MM.1S (cell line): ENCODE measurements at regions not wholly inside any gene's neighbourhood (a gene's known extent, or its start where the extent isn't known, plus 50 kb on each side); places are given as distances from the start of the nearest gene placed in this dataset.

Experiments
- DNase-seq: peaks from one replicate; pipeline ENCODE4 v3.0.0-alpha.2; 2015
- H2AFZ ChIP-seq: fragments of 300-600 bp; sonication (generic); 2 replicates; pipeline ENCODE4 v1.6.0; 2016; ENCODE audit warnings: antibody characterized with exemption, low read length
- H3F3A ChIP-seq: fragments of 300-600 bp; sonication (generic); 2 replicates; pipeline ENCODE4 v1.6.1; 2016; ENCODE audit warnings: mild to moderate bottlenecking, antibody characterized with exemption, low read length, moderate library complexity, mixed read lengths; ENCODE audit not compliant: insufficient read depth
- H3K27ac ChIP-seq: fragments of 300-600 bp; sonication (generic); 2 replicates; pipeline ENCODE4 v1.5.1; 2016; ENCODE audit warnings: mild to moderate bottlenecking, low read length
- H3K27me3 ChIP-seq: fragments of 300-600 bp; sonication (generic); replicated peaks from 2 replicates; pipeline ENCODE4 v1.6.0; 2016; ENCODE audit warnings: low read length; ENCODE audit not compliant: insufficient read depth
- H3K36me3 ChIP-seq: fragments of 300-600 bp; sonication (generic); replicated peaks from 2 replicates; pipeline ENCODE4 v1.6.1; 2016; ENCODE audit warnings: mild to moderate bottlenecking, low read length, mixed read lengths; ENCODE audit not compliant: insufficient read depth
- H3K4me1 ChIP-seq: fragments of 300-600 bp; sonication (generic); 2 replicates; pipeline ENCODE4 v1.6.1; 2016; ENCODE audit warnings: low read length, mixed read lengths
- H3K4me2 ChIP-seq: fragments of 300-600 bp; sonication (generic); 2 replicates; pipeline ENCODE4 v1.6.0; 2016; ENCODE audit warnings: low read depth, low read length
- H3K4me3 ChIP-seq: fragments of 300-600 bp; sonication (generic); 2 replicates; pipeline ENCODE4 v1.5.1; 2016; ENCODE audit warnings: low read length, mixed read lengths
- H3K79me2 ChIP-seq: fragments of 300-600 bp; sonication (generic); 2 replicates; pipeline ENCODE4 v1.6.1; 2016; ENCODE audit warnings: mixed run types, low read length, mixed read lengths
- H3K9ac ChIP-seq: fragments of 300-600 bp; sonication (generic); 2 replicates; pipeline ENCODE4 v1.6.1; 2016; ENCODE audit warnings: low read length, mixed read lengths
- H3K9me2 ChIP-seq: fragments of 300-600 bp; sonication (generic); replicated peaks from 2 replicates; pipeline ENCODE4 v1.6.1; 2016; ENCODE audit warnings: mild to moderate bottlenecking, low read length, mixed read lengths; ENCODE audit not compliant: insufficient read depth
- H3K9me3 ChIP-seq: fragments of 300-600 bp; sonication (generic); replicated peaks from 2 replicates; pipeline ENCODE4 v1.6.1; 2016; ENCODE audit warnings: mild to moderate bottlenecking, low read length, mixed read lengths; ENCODE audit not compliant: insufficient read depth
- H4K20me1 ChIP-seq: fragments of 300-600 bp; sonication (generic); 2 replicates; pipeline ENCODE4 v1.6.1; 2016; ENCODE audit warnings: mild to moderate bottlenecking, low read length, moderate library complexity, mixed read lengths; ENCODE audit not compliant: insufficient read depth
- CTCF ChIP-seq: fragments of 300-600 bp; sonication (generic); IDR thresholded peaks from 2 replicates; pipeline ENCODE4 v1.5.1; 2016; ENCODE audit warnings: antibody characterized with exemption, low read length, mixed read lengths
- EZH2 ChIP-seq: fragments of 300-600 bp; sonication (generic); optimal IDR thresholded peaks from 2 replicates; pipeline ENCODE3; 2017; ENCODE audit warnings: low read depth, mild to moderate bottlenecking, antibody characterized with exemption, low read length, mixed read lengths
- EZH2phosphoT487 ChIP-seq: fragments of 300-600 bp; sonication (generic); IDR thresholded peaks from 2 replicates; pipeline ENCODE4 v1.6.1; 2018; ENCODE audit warnings: antibody characterized with exemption, low read length

- no peak for TF ChIP-seq CTCF
- TF ChIP-seq EZH2phosphoT487, result no peak
- no peak for TF ChIP-seq EZH2
- Histone ChIP-seq H3K36me3 (no peaks in the 10 kb centered on the region), H3F3A (no peaks in the 10 kb centered on the region), H3K27me3 (no peaks in the 10 kb centered on the region), H3K9me3 (no peaks in the 10 kb centered on the region), H4K20me1 (no peaks in the 10 kb centered on the region), H3K4me2 (no peak overlapping the region), H3K9ac (no peak overlapping the region), H2AFZ (no peak overlapping the region), H3K9me2 (no peaks in the 10 kb centered on the region), H3K27ac (no peak overlapping the region), H3K4me1 (no peaks in the 10 kb centered on the region), H3K79me2 (no peaks in the 10 kb centered on the region), H3K4me3 (no peak overlapping the region)
- DNase-seq, result no peak
These were observed 398.7 kb upstream of the LRRTM4 start for GRCh38 chr2:77920838-77921366.

GRCh38 chr2:77922567-77922966 lies 400.4 kb upstream of the LRRTM4 start:
- no peak overlapping the region for H3K4me3 ChIP-seq
- H3K4me1 ChIP-seq, result no peaks in the 10 kb centered on the region
- DNase-seq, result no peak
- H2AFZ ChIP-seq, result no peak overlapping the region
- no peaks in the 10 kb centered on the region for H3K9me3 ChIP-seq
- no peaks in the 10 kb centered on the region for H4K20me1 ChIP-seq
- H3K9me2 ChIP-seq, result no peaks in the 10 kb centered on the region
- H3K27me3 ChIP-seq, result no peaks in the 10 kb centered on the region
- H3K36me3 ChIP-seq, result no peaks in the 10 kb centered on the region
- TF ChIP-seq EZH2phosphoT487 (no peak), CTCF (no peak), EZH2 (no peak)
- no peak overlapping the region for H3K4me2 ChIP-seq
- no peaks in the 10 kb centered on the region for H3F3A ChIP-seq
- H3K9ac ChIP-seq, result no peak overlapping the region
- H3K79me2 ChIP-seq, result no peaks in the 10 kb centered on the region
- H3K27ac ChIP-seq, result no peak overlapping the region

DNA sequence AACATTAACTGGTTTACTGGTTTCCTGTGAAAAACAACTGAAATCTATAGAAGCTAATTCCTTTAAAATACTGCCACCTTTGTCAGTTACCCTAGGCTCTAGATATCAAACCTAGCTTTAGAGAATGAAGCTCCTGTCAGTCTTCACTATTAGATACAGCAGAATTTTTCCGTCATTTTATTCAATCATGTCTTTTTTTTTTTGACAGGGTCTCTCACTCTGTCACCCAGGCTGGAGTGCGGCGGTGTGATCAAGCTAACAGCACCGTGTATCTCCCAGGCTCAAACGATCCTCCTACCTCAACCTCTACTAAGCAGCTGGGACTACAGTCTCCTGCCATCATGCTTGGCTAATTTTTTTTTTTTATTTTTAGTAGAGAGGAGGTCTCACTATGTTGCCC lies 415.2 kb upstream of the LRRTM4 start:
- Histone ChIP-seq H3K9me2 (no peaks in the 10 kb centered on the region), H3F3A (no peaks in the 10 kb centered on the region), H2AFZ (no peak overlapping the region), H3K9me3 (no peaks in the 10 kb centered on the region), H3K27ac (no peak overlapping the region), H3K9ac (no peak overlapping the region), H3K4me3 (no peak overlapping the region), H4K20me1 (no peaks in the 10 kb centered on the region), H3K4me1 (no peaks in the 10 kb centered on the region), H3K36me3 (no peaks in the 10 kb centered on the region), H3K79me2 (no peaks in the 10 kb centered on the region), H3K27me3 (no peaks in the 10 kb centered on the region), H3K4me2 (no peak overlapping the region)
- no peak for DNase-seq
- TF ChIP-seq CTCF (no peak), EZH2phosphoT487 (no peak), EZH2 (no peak)
